HG02870 (cell line): ENCODE measurements at regions not wholly inside any gene's neighbourhood (a gene's known extent, or its start where the extent isn't known, plus 50 kb on each side); places are given as distances from the start of the nearest gene placed in this dataset.

Experiments
- ATAC-seq: cut with Tn5 transposase; IDR thresholded peaks from one replicate; pipeline ENCODE4 v1.9.1; 2021; ENCODE audit warnings: mild to moderate bottlenecking, moderate library complexity; ENCODE audit not compliant: unreplicated experiment

DNA sequence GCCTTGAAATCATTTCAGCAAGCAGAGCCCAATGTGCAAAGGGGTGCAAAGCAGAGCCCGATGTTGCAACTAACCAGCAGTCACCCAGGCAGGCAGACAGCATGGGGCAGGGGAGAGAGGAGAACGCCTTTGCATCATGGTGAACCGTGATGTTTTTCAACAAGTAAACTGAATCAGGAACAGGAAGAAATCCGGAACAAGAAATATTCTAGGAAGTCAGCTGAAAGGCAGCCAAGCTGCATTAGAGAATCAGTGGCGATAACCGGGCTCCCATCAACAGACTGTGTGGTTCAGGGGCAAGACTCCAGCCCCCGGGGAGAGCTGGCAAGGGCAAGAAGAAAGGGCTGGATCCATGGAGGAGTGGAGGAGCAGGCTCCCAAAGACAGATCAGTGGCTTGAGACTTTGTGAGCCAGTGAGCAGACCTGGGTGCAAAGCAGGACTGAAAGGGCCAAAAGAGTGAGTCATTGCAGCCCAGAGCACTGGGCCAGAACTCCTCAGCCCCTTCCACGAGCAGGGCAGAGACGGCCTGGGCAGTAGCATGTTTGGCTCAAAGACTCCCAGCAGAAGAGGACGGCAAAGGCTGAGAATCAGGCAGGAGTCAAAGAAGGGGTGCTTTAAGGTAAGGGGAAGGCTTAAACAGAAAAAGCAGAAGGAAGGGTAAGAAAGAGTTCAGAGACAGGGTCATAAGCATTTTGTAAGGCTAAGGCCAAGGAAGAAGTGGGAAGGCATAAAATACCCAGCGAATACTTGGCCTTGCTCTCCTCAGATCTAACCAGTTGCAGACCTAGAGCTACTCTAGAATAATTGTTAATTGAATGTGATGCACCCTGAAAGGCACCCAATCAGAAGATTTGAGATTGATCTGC, 155.0 kb downstream of the SETD4 start:
- ATAC-seq = no peak

GRCh38 chr21:35900539-35900938, 159.8 kb downstream of the SETD4 start:
- no peak for ATAC-seq

DNA sequence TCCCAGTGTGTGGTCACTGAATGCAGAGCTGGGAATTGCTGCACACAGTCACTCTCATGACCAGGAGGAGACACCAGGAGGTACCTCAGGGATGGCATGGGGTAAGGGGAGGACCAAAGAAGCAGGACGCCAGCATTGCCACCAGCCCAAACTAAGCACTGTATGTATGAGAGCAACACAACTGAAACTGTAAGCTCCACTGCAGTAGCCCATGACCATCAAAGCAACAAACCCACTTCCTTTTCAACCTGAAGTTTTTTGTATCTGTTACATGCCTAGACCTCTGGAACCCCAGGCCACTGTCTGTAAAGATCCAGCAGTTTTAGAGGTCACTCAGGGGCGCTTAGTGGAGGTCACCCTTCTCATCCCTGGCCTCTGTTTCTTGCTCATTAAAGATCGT, 164.3 kb downstream of the SETD4 start:
- peak; percentile 79 for ATAC-seq

- no peak for ATAC-seq
Measured at GRCh38 chr21:35895598-35895997, 164.7 kb downstream of the SETD4 start.

DNA sequence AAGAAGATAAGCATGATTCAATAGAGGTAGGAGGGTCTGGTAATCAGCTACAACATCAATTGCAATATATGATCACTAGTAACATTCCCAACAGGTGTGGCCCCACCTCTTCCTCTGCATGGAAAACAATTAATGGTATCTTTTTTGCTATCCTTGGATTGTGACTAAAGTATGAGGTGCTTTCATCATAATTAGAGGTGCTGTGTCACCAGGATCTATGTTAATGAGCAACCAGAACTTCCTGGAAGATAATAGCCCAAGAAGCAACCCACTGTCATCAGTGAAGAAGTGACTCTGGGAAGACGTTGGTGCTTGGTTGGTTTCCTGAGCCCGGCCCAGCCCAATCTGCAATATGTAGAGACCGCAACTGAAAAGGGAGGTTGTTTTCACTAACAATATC, 167.2 kb downstream of the SETD4 start:
- ATAC-seq = no peak

DNA sequence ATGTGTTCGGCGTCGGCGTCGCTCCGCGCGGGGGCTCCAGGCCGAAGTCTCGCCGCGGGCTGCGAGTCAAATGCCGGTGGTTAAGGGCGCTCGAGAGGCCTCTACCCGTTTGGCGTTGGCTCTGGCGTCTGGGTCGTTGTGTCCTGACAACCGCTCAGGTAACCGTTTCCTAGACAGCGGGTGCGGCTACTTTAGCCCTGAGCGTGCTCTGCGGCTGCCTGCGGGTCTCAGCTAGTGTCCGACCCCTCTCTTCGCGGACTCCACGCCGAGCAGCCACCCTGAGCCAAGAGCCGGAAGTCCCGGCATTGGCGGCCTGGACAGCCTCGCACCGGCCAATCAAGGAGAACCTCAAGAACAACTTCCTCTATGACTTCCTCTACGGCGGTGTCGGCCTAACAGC, 173.4 kb downstream of the SETD4 start:
- no peak for ATAC-seq

DNA sequence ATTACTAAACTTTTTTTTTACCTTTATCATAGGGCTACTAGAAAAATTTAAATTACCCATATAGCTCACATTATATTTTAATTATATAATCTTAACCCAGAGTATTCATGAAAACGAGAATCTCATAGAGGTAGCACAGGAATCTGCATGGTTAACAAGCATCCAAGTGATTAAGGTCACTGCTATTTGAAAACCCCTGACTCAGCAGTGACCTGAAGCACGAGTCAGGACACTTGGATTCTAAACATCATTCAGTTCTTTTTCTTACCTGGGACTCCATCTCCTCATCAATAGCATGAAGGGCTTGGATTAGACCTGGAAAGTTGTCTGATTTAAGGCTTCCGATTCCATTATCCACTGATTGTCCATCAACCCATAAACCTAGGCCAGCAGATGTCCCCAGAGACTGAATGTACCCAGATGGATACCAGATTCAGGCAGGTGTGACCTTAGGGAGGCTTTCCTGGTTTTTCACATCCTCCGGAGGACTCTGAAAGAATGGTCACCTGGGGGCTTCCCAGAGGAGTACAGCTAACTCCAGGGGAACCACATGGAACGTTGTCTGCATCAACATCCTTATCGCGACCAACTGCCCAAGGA, 174.3 kb downstream of the SETD4 start:
- ATAC-seq = no peak

DNA sequence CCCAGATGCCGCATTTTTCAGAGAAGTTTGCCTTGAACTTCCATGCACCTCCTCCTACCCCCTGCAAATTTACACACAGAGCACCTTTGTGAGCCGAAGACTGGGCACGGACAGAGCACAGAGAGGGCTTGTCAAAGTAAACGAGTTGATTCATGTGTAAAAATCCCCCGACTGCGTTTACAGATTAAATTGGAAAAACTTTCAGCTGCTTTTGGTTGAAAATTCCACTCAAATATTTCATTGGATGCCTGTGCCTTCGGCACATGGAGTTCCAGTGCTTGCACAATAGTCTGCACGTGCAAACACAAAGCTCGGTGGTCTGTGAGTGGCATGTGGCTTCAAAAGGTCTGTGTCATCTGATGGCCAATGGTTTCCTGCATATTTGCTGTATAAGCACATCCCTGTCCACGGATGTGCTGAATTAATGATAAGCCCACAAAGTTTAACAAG, 177.5 kb downstream of the SETD4 start:
- no peak for ATAC-seq

- no peak for ATAC-seq
Measured at GRCh38 chr21:35873441-35873840, 186.9 kb downstream of the SETD4 start.

GRCh38 chr21:35871906-35872305, 188.4 kb downstream of the SETD4 start:
- ATAC-seq = no peak

GRCh38 chr21:35868869-35869223, 191.5 kb downstream of the SETD4 start:
- ATAC-seq = no peak

- ATAC-seq = no peak
Measured at GRCh38 chr21:35868005-35868868, 192.1 kb downstream of the SETD4 start.

- no peak for ATAC-seq
Measured at GRCh38 chr21:35864039-35864438, 196.3 kb downstream of the SETD4 start.

- no peak for ATAC-seq
Measured at GRCh38 chr21:35862969-35863368, 197.4 kb downstream of the SETD4 start.

DNA sequence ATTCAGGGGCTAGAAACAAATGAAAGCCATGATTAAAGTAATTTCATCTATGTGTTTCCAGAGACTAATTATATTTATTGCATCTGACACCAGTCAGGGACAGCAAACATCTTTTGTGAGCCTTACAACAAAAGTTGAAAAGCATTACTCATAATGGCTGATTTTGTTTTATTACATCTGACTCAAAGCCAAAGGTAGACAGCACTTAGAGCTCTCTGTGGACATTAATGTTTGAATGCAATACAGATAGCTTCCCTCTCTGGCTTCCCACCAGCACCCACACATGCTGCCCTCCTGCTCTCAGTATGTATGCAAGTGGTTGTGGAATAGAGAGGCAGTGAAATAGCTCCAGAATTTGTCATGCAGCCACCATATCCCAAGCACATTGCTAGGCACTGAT, 198.7 kb downstream of the SETD4 start:
- no peak for ATAC-seq

GRCh38 chr21:35860189-35860869, 200.0 kb downstream of the SETD4 start:
- no peak for ATAC-seq

DNA sequence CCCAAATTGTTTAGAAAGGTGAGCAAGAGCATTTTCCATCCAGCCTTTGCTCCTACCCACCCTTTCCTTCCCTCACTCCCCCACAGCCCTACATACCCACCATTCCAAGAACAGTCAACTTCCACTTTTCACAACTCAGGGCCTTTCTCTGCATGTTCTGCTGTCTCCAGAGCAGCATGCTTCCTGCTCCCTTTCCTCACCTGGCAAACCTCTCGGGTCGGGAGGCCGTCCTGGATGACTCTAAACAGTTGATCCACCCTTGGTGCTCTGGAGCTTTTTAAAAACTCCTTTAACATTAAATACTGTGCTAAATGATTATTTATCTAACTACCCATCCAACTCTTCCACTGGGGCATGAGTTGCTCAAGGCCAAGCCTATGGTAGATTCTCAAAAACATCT, 200.6 kb downstream of the SETD4 start:
- ATAC-seq = no peak

- no peak for ATAC-seq
Measured at GRCh38 chr21:35857095-35857494, 203.2 kb downstream of the SETD4 start.

DNA sequence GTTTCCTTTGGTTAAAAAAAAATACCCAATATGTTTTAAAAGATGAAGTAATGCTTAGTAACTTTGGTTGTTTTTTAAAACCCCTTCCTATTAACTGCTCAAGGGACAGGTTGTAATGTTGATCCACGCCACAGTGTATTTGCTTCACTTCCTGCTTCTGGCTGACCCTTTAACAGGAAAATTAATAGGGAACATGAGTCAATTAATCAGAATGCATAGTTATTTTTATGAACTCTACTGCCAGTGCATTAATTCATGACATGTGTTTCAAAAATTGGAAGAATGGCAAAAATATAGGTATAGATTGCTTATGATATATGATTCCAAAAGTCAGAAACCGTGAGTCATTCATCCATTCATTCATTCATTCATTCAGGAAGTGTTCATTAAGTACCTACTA, 204.8 kb downstream of the SETD4 start:
- no peak for ATAC-seq

GRCh38 chr21:35854281-35854680, 206.0 kb downstream of the SETD4 start:
- no peak for ATAC-seq
